ENCODE measurements at regions not wholly inside any gene's neighbourhood (a gene's known extent, or its start where the extent isn't known, plus 50 kb on each side); places are given as distances from the start of the nearest gene placed in this dataset.
A peak's percentile ranks its signal among the peaks of the same experiment; 100 is the strongest.

DNA sequence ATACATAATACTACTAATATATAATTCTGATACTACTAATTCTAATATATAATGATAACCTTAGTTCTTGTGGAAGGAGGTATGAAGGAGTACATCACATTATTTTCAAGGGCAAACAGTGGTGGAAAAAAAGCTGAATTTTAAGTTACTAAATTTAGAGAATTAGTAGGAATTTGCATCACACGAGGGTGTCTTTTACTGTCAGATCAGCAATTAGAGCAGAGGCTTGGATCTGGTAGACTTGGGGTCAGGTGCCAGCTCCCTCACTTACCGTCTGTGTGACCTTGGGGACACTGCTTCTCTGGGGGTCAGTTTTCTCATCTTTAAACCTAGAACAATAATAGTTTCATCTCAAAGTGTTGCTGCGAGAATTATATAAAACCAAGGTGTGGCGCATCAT lies 114.1 kb upstream of the NEDD4L start:
- Histone ChIP-seq H3K27ac (no peak overlapping the region), H3K4me1 (peaks cover 14% of the 10 kb centered on the region), H3K4me3 (no peak overlapping the region), H3K9me3 (no peaks in the 10 kb centered on the region), H3K4me2 (no peak overlapping the region)
- no peak for DNase-seq (ENCODE audit: low read depth in 1 of 2, low spot score in 1 of 2)
- no peak for ATAC-seq
- CTCF ChIA-PET, result no interaction called here
- WGBS (ENCODE audit: missing lambda C conversion rate), result 86% methylated on average over 4 of the region's 4 CpGs
- no peak for TF ChIP-seq RAD21 (conservative IDR thresholded peaks at IDR 0.05 in 1 of 2, IDR thresholded peaks at IDR 0.05 in 1 of 2)
- peak; percentile 24 for TF ChIP-seq MAFK (IDR thresholded peaks at IDR 0.05; ENCODE audit: partially characterized antibody)
- no peak for FAIRE-seq
- POLR2A ChIA-PET, result no interaction called here

DNA sequence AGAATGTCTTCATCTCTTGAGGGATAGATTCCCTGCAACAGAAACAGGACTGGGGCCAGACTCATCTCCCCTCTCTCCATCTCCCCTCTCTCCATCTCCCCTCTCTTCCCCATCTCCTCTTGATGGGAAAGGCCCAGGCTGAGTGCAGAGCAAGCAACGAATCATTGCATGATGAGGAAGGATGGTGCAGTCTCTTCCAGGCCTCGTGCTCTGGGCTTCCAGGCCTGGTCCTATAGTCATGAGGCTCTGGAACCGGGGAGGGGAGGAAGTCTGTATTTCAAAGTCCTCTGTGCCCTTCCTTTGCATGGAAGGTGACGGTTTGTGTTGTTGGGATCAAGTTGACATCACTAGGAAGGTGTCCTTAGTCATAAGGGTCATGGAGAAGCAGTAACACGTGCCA lies 115.6 kb upstream of the NEDD4L start:
- H3K4me3 ChIP-seq, result no peak overlapping the region
- no peak for DNase-seq (ENCODE audit: low read depth in 1 of 2, low spot score in 1 of 2)
- 80% methylated on average over 5 of the region's 5 CpGs for WGBS (ENCODE audit: missing lambda C conversion rate)
- H3K9me3 ChIP-seq, result no peaks in the 10 kb centered on the region
- peaks cover 14% of the 10 kb centered on the region for H3K4me1 ChIP-seq
- no peak for ATAC-seq
- H3K4me2 ChIP-seq, result no peak overlapping the region
- ChIA-PET POLR2A (no interaction called here), CTCF (no interaction called here)
- TF ChIP-seq CBX2 (IDR thresholded peaks at IDR 0.05; ENCODE audit: borderline replicate concordance, low read depth) (no peak), NFE2L2 (conservative IDR thresholded peaks at IDR 0.05; ENCODE audit: low read length) (no peak), RARB (CRISPR knock-in tag; IDR thresholded peaks at IDR 0.05) (no peak), HDAC2 (IDR thresholded peaks at IDR 0.05) (no peak), RFX5 (IDR thresholded peaks at IDR 0.05) (no peak), ESRRA (IDR thresholded peaks at IDR 0.05; ENCODE audit: borderline replicate concordance, low read length) (no peak), JUN (IDR thresholded peaks at IDR 0.05) (no peak), FOSB (CRISPR knock-in tag; IDR thresholded peaks at IDR 0.05) (no peak), FOXS1 (CRISPR knock-in tag; IDR thresholded peaks at IDR 0.05) (no peak), ZC3H11A (IDR thresholded peaks at IDR 0.05) (no peak), GATA3 (IDR thresholded peaks at IDR 0.05; ENCODE audit: borderline replicate concordance) (no peak), RNF2 (IDR thresholded peaks at IDR 0.05; ENCODE audit: borderline replicate concordance, low read depth) (no peak), RCOR1 (IDR thresholded peaks at IDR 0.05; ENCODE audit: low read depth, low read length) (no peak), HOXA7 (CRISPR knock-in tag; IDR thresholded peaks at IDR 0.05) (no peak)
- no peak overlapping the region; a peak in 1 of 6 replicates for H3K27ac ChIP-seq
- no peak for FAIRE-seq

DNA sequence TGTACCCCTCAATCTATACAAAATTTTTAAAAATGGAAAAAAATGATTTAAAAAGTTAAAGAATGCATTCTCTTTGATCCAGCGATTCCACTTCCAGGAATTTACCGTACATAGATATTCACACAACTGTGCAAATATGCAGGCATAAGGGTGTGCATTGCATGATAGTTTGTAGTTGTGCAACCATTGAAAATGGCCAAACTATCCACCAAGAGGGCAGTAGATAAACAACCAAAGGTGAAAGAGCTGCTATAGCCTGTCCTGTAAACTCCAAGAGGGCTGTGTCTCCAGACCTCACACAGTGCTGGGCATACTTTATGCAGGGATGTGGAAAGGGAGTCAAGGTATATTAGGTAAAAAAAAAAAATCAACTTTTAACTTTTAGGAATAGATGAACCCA lies 116.5 kb upstream of the NEDD4L start:
- FAIRE-seq, result no peak
- CTCF ChIA-PET, result interaction anchor here (0.6 kb wide), 1 partner anchor 99 kb away, joined by 4 read pairs; no protein-coding TSS in a partner anchor

DNA sequence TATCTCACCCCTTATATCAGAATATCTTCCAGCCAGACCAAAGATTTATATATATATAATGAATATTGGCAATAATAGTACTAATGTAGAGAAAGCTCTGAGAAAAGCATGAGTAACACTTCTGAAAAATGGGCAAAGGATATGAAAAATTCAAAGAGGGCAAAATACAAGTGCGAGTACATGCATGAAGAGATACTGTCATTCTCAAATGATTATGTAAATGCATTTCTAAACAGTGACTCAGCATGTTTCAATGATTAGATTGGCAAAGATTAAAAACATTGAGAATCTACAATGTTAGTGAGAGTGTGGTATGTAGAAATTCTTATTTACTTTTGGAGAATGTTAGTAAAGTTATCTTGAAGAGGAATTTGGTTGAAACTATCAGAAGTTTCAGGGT lies 118.3 kb upstream of the NEDD4L start:
- WGBS (ENCODE audit: missing lambda C conversion rate), result 39% methylated on average over 1 of the region's 1 CpG
- H3K4me3 ChIP-seq, result no peak overlapping the region
- peak overlapping the region; percentile 8; the same call in 1 of the 3 replicates for H3K4me2 ChIP-seq
- no peaks in the 10 kb centered on the region for H3K9me3 ChIP-seq
- ChIA-PET POLR2A (no interaction called here), CTCF (no interaction called here)
- no peak for FAIRE-seq
- peaks cover 20% of the 10 kb centered on the region for H3K4me1 ChIP-seq
- TF ChIP-seq NFE2L2 (conservative IDR thresholded peaks at IDR 0.05; ENCODE audit: low read length), result peak; percentile 83
- TF ChIP-seq HOXB5 (CRISPR knock-in tag; IDR thresholded peaks at IDR 0.05), result no peak
- no peak for TF ChIP-seq PHF8 (IDR thresholded peaks at IDR 0.05; ENCODE audit: borderline replicate concordance, low read depth)
- TF ChIP-seq ESRRA (IDR thresholded peaks at IDR 0.05; ENCODE audit: borderline replicate concordance, low read length), result no peak
- TF ChIP-seq MAFK (IDR thresholded peaks at IDR 0.05; ENCODE audit: partially characterized antibody), result peak; percentile 92
- TF ChIP-seq, protein P1, sequence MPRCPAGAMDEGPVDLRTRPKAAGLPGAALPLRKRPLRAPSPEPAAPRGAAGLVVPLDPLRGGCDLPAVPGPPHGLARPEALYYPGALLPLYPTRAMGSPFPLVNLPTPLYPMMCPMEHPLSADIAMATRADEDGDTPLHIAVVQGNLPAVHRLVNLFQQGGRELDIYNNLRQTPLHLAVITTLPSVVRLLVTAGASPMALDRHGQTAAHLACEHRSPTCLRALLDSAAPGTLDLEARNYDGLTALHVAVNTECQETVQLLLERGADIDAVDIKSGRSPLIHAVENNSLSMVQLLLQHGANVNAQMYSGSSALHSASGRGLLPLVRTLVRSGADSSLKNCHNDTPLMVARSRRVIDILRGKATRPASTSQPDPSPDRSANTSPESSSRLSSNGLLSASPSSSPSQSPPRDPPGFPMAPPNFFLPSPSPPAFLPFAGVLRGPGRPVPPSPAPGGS (IDR thresholded peaks at IDR 0.05), result no peak
- no peak for TF ChIP-seq JUNB (IDR thresholded peaks at IDR 0.05)
- TF ChIP-seq MAZ (IDR thresholded peaks at IDR 0.05; ENCODE audit: borderline replicate concordance, low read depth, low read length), result no peak
- no peak for ATAC-seq
- peak overlapping the region; percentile 26 to 62; a peak in 4 of 6 replicates for H3K27ac ChIP-seq
- DNase-seq (ENCODE audit: low read depth in 1 of 2, low spot score in 1 of 2), result no peak

More for the DNA sequence above, 116.5 kb upstream of the NEDD4L start:
- Histone ChIP-seq H3K4me1 (peaks cover 14% of the 10 kb centered on the region), H3K4me3 (no peak overlapping the region), H3K4me2 (no peak overlapping the region), H3K9me3 (no peaks in the 10 kb centered on the region), H3K27ac (no peak overlapping the region)
- ATAC-seq (no peak), DNase-seq (ENCODE audit: low read depth in 1 of 2, low spot score in 1 of 2) (no peak)
- POLR2A ChIA-PET, result no interaction called here
- WGBS (ENCODE audit: missing lambda C conversion rate), result 37% methylated on average over 2 of the region's 2 CpGs
- no peak for TF ChIP-seq TP53 (CRISPR knock-in tag; IDR thresholded peaks at IDR 0.05)
- TF ChIP-seq, protein P2, sequence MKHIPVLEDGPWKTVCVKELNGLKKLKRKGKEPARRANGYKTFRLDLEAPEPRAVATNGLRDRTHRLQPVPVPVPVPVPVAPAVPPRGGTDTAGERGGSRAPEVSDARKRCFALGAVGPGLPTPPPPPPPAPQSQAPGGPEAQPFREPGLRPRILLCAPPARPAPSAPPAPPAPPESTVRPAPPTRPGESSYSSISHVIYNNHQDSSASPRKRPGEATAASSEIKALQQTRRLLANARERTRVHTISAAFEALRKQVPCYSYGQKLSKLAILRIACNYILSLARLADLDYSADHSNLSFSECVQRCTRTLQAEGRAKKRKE (CRISPR knock-in tag; IDR thresholded peaks at IDR 0.05; ENCODE audit: low read depth), result no peak
- no peak for TF ChIP-seq SMC3 (IDR thresholded peaks at IDR 0.05)
- TF ChIP-seq CEBPB (IDR thresholded peaks at IDR 0.05), result peak in 1 of 2 experiments; percentile 27; a peak in 1 of 4 replicates

All from A549 (cell line).